ENCODE measurements at regions not wholly inside any gene's neighbourhood (a gene's known extent, or its start where the extent isn't known, plus 50 kb on each side); places are given as distances from the start of the nearest gene placed in this dataset.

DNA sequence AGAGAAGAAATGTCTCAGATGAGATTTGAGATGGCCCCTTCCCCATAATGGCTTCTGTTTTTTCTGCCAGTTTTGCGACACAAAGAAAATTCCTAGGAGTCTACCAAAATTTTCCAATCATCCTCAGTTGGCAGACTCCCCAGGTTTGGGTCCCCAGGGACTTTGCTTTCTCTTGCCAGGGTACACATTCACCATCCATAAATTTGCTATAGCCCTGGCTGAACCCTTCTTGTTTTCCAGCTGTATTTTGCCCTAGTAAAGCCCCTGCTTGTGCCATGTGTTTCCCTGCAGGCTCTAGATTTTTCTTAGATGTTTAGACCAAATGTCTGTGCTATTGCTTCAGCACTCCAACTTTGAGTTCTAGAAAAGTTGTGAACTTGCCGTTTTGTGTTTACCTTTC is 283.2 kb downstream of the ANXA1 start:
- TF ChIP-seq, protein P1, sequence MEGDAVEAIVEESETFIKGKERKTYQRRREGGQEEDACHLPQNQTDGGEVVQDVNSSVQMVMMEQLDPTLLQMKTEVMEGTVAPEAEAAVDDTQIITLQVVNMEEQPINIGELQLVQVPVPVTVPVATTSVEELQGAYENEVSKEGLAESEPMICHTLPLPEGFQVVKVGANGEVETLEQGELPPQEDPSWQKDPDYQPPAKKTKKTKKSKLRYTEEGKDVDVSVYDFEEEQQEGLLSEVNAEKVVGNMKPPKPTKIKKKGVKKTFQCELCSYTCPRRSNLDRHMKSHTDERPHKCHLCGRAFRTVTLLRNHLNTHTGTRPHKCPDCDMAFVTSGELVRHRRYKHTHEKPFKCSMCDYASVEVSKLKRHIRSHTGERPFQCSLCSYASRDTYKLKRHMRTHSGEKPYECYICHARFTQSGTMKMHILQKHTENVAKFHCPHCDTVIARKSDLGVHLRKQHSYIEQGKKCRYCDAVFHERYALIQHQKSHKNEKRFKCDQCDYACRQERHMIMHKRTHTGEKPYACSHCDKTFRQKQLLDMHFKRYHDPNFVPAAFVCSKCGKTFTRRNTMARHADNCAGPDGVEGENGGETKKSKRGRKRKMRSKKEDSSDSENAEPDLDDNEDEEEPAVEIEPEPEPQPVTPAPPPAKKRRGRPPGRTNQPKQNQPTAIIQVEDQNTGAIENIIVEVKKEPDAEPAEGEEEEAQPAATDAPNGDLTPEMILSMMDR (IDR thresholded peaks at IDR 0.05; ENCODE audit: insufficient read depth, low read length, poor library complexity, severe bottlenecking): no peak
- no peak for TF ChIP-seq EZH2phosphoT487 (conservative IDR thresholded peaks at IDR 0.05; ENCODE audit: low read length)

All from SU-DHL-6 (cell line).